Endothelial cell of umbilical vein (primary cell): ENCODE measurements at regions not wholly inside any gene's neighbourhood (a gene's known extent, or its start where the extent isn't known, plus 50 kb on each side); places are given as distances from the start of the nearest gene placed in this dataset.
"Not testable (repeated sequence)": the region's sequence is repeated elsewhere in the genome, so short reads cannot be mapped to it uniquely, and the experiment has no call there.

Source experiments
- BruUV-seq: library from RNA; stranded (reverse); fragments of 400-500 nt; replicated peaks from 2 replicates; lab custom pipeline; 2021; lab: Mats Ljungman, UMichigan
- CTCF ChIA-PET: fragments of 300-600, 350-600 bp; sonication (Branson Sonifier 250); formaldehyde crosslinking; loops from one replicate; lab custom pipeline; 2021; ENCODE audit warnings: antibody characterized with exemption, inconsistent platforms; lab: Charles Lee
- POLR2A ChIA-PET: fragments of 300-600, 350-600 bp; sonication (Branson Sonifier 250); formaldehyde crosslinking; loops from one replicate; lab custom pipeline; 2021; ENCODE audit warnings: antibody characterized with exemption, inconsistent platforms; lab: Charles Lee
- DNase-seq: peaks from one replicate; pipeline ENCODE4 v3.0.0-alpha.2; 2011; ENCODE audit warnings: low read depth, low spot score
- FAIRE-seq: peaks from 2 replicates; lab custom pipeline; 2011; peaks lifted over from hg19 to GRCh38; lab: Jason Lieb, UNC
- H2AFZ ChIP-seq: 2 replicates; pipeline ENCODE4 v1.6.0; 2012; ENCODE audit warnings: low read depth, low read length, control low read depth, inconsistent platforms
- H3K27ac ChIP-seq: 2 replicates; pipeline ENCODE4 v1.5.1; 2011; ENCODE audit warnings: low read depth, mild to moderate bottlenecking, control low read depth, low read length, moderate library complexity; ENCODE audit not compliant: insufficient read depth
- H3K27me3 ChIP-seq, 2 experiments: 2 replicates each; pipeline versions ENCODE4 v1.6.0 to v1.6.1; 2011; ENCODE audit warnings: low read length in 2 of 2, mixed read lengths in 1 of 2; ENCODE audit not compliant: control insufficient read depth in 2 of 2, insufficient read depth in 2 of 2
- H3K36me3 ChIP-seq, 2 experiments: 2 replicates in 1 of 2; 3 replicates in 1 of 2; pipeline ENCODE4 v1.5.1; 2011; ENCODE audit warnings: low read length in 2 of 2, mild to moderate bottlenecking in 1 of 2, moderate library complexity in 1 of 2; ENCODE audit not compliant: control insufficient read depth in 2 of 2, insufficient read depth in 2 of 2; ENCODE audit errors: extremely low read depth in 1 of 2
- H3K4me1 ChIP-seq: 3 replicates; pipeline ENCODE4 v1.5.1; 2011; ENCODE audit warnings: mild to moderate bottlenecking, low read length; ENCODE audit not compliant: control insufficient read depth, insufficient read depth; ENCODE audit errors: extremely low read depth
- H3K4me2 ChIP-seq: 2 replicates; pipeline ENCODE4 v1.6.1; 2011; ENCODE audit warnings: low read length, control low read depth, mixed read lengths; ENCODE audit not compliant: insufficient read depth
- H3K4me3 ChIP-seq, 3 experiments: fragments of 200-600 bp in 1 of 3; sonication (generic), shearing (Covaris generic) in 1 of 3; replicated peaks in 1 of 3; 2 replicates each; pipeline ENCODE4 v1.5.1; 2011 to 2016; ENCODE audit warnings: control low read depth in 3 of 3, low read length in 3 of 3, mild to moderate bottlenecking in 2 of 3, inconsistent platforms in 1 of 3, low read depth in 1 of 3, moderate library complexity in 1 of 3; ENCODE audit not compliant: insufficient read depth in 1 of 3
- H3K79me2 ChIP-seq: 2 replicates; pipeline ENCODE4 v1.6.0; 2012; ENCODE audit warnings: low read length, inconsistent platforms; ENCODE audit not compliant: control insufficient read depth, insufficient read depth
- H3K9ac ChIP-seq: replicated peaks from 2 replicates; pipeline ENCODE3; 2011; ENCODE audit warnings: low read length, control low read depth; ENCODE audit not compliant: insufficient read depth; ENCODE audit errors: extremely low read depth
- H3K9me1 ChIP-seq: replicated peaks from 3 replicates; pipeline ENCODE4 v1.6.0; 2011; ENCODE audit warnings: mild to moderate bottlenecking, low read length; ENCODE audit not compliant: control insufficient read depth, insufficient read depth; ENCODE audit errors: extremely low read depth
- H3K9me3 ChIP-seq: replicated peaks from 2 replicates; pipeline ENCODE4 v1.5.1; 2012; ENCODE audit warnings: low read length, inconsistent platforms; ENCODE audit not compliant: control insufficient read depth, insufficient read depth
- H4K20me1 ChIP-seq: replicated peaks from 2 replicates; pipeline ENCODE3; 2011; ENCODE audit warnings: mild to moderate bottlenecking, low read length; ENCODE audit not compliant: control insufficient read depth, insufficient read depth; ENCODE audit errors: extremely low read depth
- EZH2 ChIP-seq: IDR thresholded peaks from 2 replicates; pipeline ENCODE4 v1.6.1; 2012; ENCODE audit warnings: borderline replicate concordance, low read depth, mild to moderate bottlenecking, moderate library complexity, low read length, inconsistent platforms; ENCODE audit not compliant: severe bottlenecking
- JUN ChIP-seq: IDR thresholded peaks from 2 replicates; pipeline ENCODE4 v1.6.1; 2011; ENCODE audit warnings: borderline replicate concordance, low read depth; ENCODE audit not compliant: insufficient read length, insufficient read depth
- MAX ChIP-seq: IDR thresholded peaks from 2 replicates; pipeline ENCODE4 v1.6.1; 2011; ENCODE audit not compliant: insufficient read depth, insufficient read length
- MYC ChIP-seq: IDR thresholded peaks from one replicate; pipeline ENCODE4 v1.6.1; 2011; ENCODE audit warnings: mild to moderate bottlenecking, low read depth, low read length
- POLR2A ChIP-seq: IDR thresholded peaks from 2 replicates; pipeline ENCODE4 v1.6.1; 2012; ENCODE audit warnings: low read depth, mild to moderate bottlenecking, control low read depth, low read length
- POLR2AphosphoS5 ChIP-seq: IDR thresholded peaks from 2 replicates; pipeline ENCODE4 v1.6.1; 2012; ENCODE audit warnings: low read depth, mild to moderate bottlenecking, control low read depth, low read length, moderate library complexity; ENCODE audit not compliant: insufficient read depth
- dilution Hi-C: fragments of 300-500 bp; cut with MboI; formaldehyde crosslinking; loops from one replicate; pipeline ENCODE4 v1.15.0; 2019; ENCODE audit warnings: low sequenced_read_pairs; ENCODE audit not compliant: extremely low pct_ligation_motif_present
- intact Hi-C: fragments of 100-400 bp; cut with micrococcal nuclease; formaldehyde crosslinking; loops from one replicate; pipeline ENCODE4 v1.10.0; 2022
- TF ChIP-seq, protein P1 (sequence below), 2 donors: IDR thresholded peaks; 1 replicate in 1 of 2; 2 replicates in 1 of 2; pipeline ENCODE4 v1.5.1; 2011; ENCODE audit warnings: low read length in 2 of 2, mild to moderate bottlenecking in 2 of 2, moderate library complexity in 2 of 2, control low read depth in 1 of 2, inconsistent platforms in 1 of 2, low read depth in 1 of 2; ENCODE audit not compliant: insufficient read depth in 1 of 2; ENCODE audit errors: extremely low read depth in 1 of 2

- H3K27ac ChIP-seq, H3K79me2 ChIP-seq, H3K4me1 ChIP-seq, DNase-seq, H3K4me2 ChIP-seq, H3K9ac ChIP-seq, H4K20me1 ChIP-seq, H3K9me3 ChIP-seq, H3K36me3 ChIP-seq, FAIRE-seq, BruUV-seq, H2AFZ ChIP-seq, POLR2A ChIA-PET, H3K4me3 ChIP-seq, dilution Hi-C loops, intact Hi-C loops, H3K9me1 ChIP-seq, CTCF ChIA-PET: not testable (repeated sequence)
- peaks cover 36 to 43% of the 10 kb centered on the region in 2 experiments for H3K27me3 ChIP-seq
Measured at GRCh38 chr10:22467393-22467792, 122.1 kb downstream of the SPAG6 start.

GRCh38 chr10:22468570-22469320 lies 123.4 kb downstream of the SPAG6 start:
- Histone ChIP-seq H3K9me1 (no peaks in the 10 kb centered on the region), H3K36me3 (no peaks in the 10 kb centered on the region), H3K4me3 (no peak overlapping the region), H3K9me3 (no peaks in the 10 kb centered on the region), H3K4me1 (no peaks in the 10 kb centered on the region), H3K27ac (no peak overlapping the region), H4K20me1 (no peaks in the 10 kb centered on the region), H3K9ac (no peak overlapping the region), H3K4me2 (no peak overlapping the region), H3K27me3 (peaks cover 42 to 56% of the 10 kb centered on the region in 2 experiments), H2AFZ (no peak overlapping the region), H3K79me2 (no peaks in the 10 kb centered on the region)
- BruUV-seq = no TSS peak
- ChIA-PET POLR2A (no interaction called here), CTCF (no interaction called here)
- intact Hi-C loops (no loop called here), dilution Hi-C loops (no loop called here)
- FAIRE-seq = no peak
- DNase-seq = no peak
- TF ChIP-seq POLR2A = no peak
- TF ChIP-seq MYC = no peak
- no peak for TF ChIP-seq JUN
- no peak for TF ChIP-seq POLR2AphosphoS5
- TF ChIP-seq, protein P1, sequence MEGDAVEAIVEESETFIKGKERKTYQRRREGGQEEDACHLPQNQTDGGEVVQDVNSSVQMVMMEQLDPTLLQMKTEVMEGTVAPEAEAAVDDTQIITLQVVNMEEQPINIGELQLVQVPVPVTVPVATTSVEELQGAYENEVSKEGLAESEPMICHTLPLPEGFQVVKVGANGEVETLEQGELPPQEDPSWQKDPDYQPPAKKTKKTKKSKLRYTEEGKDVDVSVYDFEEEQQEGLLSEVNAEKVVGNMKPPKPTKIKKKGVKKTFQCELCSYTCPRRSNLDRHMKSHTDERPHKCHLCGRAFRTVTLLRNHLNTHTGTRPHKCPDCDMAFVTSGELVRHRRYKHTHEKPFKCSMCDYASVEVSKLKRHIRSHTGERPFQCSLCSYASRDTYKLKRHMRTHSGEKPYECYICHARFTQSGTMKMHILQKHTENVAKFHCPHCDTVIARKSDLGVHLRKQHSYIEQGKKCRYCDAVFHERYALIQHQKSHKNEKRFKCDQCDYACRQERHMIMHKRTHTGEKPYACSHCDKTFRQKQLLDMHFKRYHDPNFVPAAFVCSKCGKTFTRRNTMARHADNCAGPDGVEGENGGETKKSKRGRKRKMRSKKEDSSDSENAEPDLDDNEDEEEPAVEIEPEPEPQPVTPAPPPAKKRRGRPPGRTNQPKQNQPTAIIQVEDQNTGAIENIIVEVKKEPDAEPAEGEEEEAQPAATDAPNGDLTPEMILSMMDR (IDR thresholded peaks at IDR 0.05; ENCODE audit: extremely low read depth in 1 of 2, insufficient read depth in 1 of 2, low read depth in 1 of 2, low read length in 2 of 2) = no peak
- no peak for TF ChIP-seq MAX
- no peak for TF ChIP-seq EZH2
